HEK293 (cell line): ENCODE measurements at regions not wholly inside any gene's neighbourhood (a gene's known extent, or its start where the extent isn't known, plus 50 kb on each side); places are given as distances from the start of the nearest gene placed in this dataset.

Experiments
- CTCF ChIA-PET: fragments of 350-600 bp; formaldehyde crosslinking; extraction: SDS; loops from one replicate; lab custom pipeline; 2021; ENCODE audit warnings: antibody characterized with exemption; lab: Yijun Ruan, JAX
- POLR2A ChIA-PET: fragments of 300-600 bp; formaldehyde crosslinking; extraction: SDS; loops from one replicate; lab custom pipeline; 2020; ENCODE audit warnings: antibody characterized with exemption, inconsistent platforms; lab: Yijun Ruan, JAX
- H3K27ac ChIP-seq: fragments of 200-500 bp; sonication (Bioruptor generic); 2 replicates; pipeline ENCODE4 v1.5.1; 2014; ENCODE audit warnings: low read depth, low read length, control low read depth, inconsistent platforms; ENCODE audit errors: extremely low read depth
- H3K36me3 ChIP-seq, 2 experiments: fragments of 200-500 bp in 1 of 2; sonication (Bioruptor generic) in 1 of 2; 1 replicate in 1 of 2; 2 replicates in 1 of 2; pipeline ENCODE4 v1.5.1; 2014 to 2017; ENCODE audit warnings: inconsistent platforms in 2 of 2, low read length in 2 of 2; ENCODE audit not compliant: control insufficient read depth in 2 of 2, insufficient read depth in 1 of 2
- H3K4me1 ChIP-seq: fragments of 200-500 bp; sonication (Bioruptor generic); 2 replicates; pipeline ENCODE4 v1.5.1; 2014; ENCODE audit warnings: mild to moderate bottlenecking, low read length, inconsistent platforms; ENCODE audit not compliant: control insufficient read depth, insufficient read depth
- H3K4me3 ChIP-seq: 2 replicates; pipeline ENCODE4 v1.5.1; 2011; ENCODE audit warnings: low read depth, mild to moderate bottlenecking, control low read depth, low read length, moderate library complexity
- H3K9me3 ChIP-seq: fragments of 200-500 bp; sonication (Bioruptor generic); 2 replicates; pipeline ENCODE4 v1.5.1; 2014; ENCODE audit warnings: low read depth, low read length, inconsistent platforms; ENCODE audit not compliant: control insufficient read depth, insufficient read depth
- ATF2 ChIP-seq: fragments of 450-650 bp; formaldehyde crosslinking; IDR thresholded peaks from 2 replicates; pipeline ENCODE4 v1.5.1; 2016; ENCODE audit warnings: missing biosample characterization, missing genetic modification characterization, low read depth
- GLIS1 ChIP-seq: fragments of 450-650 bp; formaldehyde crosslinking; IDR thresholded peaks from 2 replicates; pipeline ENCODE4 v1.5.1; 2016; ENCODE audit warnings: missing biosample characterization, missing genetic modification characterization
- PATZ1 ChIP-seq: fragments of 450-650 bp; formaldehyde crosslinking; IDR thresholded peaks from 2 replicates; pipeline ENCODE4 v1.5.1; 2016; ENCODE audit warnings: missing biosample characterization, missing genetic modification characterization
- PBX3 ChIP-seq: sonication (generic); formaldehyde crosslinking; IDR thresholded peaks from 2 replicates; pipeline ENCODE4 v1.8.1; 2022; ENCODE audit warnings: mild to moderate bottlenecking, moderate library complexity, missing genetic modification reagents
- RBAK ChIP-seq: fragments of 450-650 bp; formaldehyde crosslinking; IDR thresholded peaks from 2 replicates; pipeline ENCODE4 v1.5.1; 2016; ENCODE audit warnings: missing biosample characterization, missing genetic modification characterization
- ZNF174 ChIP-seq: fragments of 450-650 bp; formaldehyde crosslinking; IDR thresholded peaks from 2 replicates; pipeline ENCODE4 v1.5.0; 2017; ENCODE audit warnings: missing biosample characterization, mild to moderate bottlenecking, missing genetic modification characterization
- ZNF18 ChIP-seq: fragments of 450-650 bp; formaldehyde crosslinking; IDR thresholded peaks from 2 replicates; pipeline ENCODE4 v1.5.1; 2016; ENCODE audit warnings: missing biosample characterization, missing genetic modification characterization
- ZNF324 ChIP-seq: fragments of 450-650 bp; formaldehyde crosslinking; IDR thresholded peaks from 2 replicates; pipeline ENCODE4 v1.5.1; 2016; ENCODE audit warnings: missing biosample characterization, missing genetic modification characterization
- ZNF404 ChIP-seq: fragments of 450-650 bp; formaldehyde crosslinking; IDR thresholded peaks from 2 replicates; pipeline ENCODE4 v1.5.1; 2017; ENCODE audit warnings: missing biosample characterization, missing genetic modification characterization
- ZNF558 ChIP-seq: fragments of 450-650 bp; formaldehyde crosslinking; IDR thresholded peaks from 2 replicates; pipeline ENCODE4 v1.5.1; 2016; ENCODE audit warnings: missing biosample characterization, missing genetic modification characterization
- ZNF623 ChIP-seq: fragments of 450-650 bp; formaldehyde crosslinking; IDR thresholded peaks from 2 replicates; pipeline ENCODE4 v1.5.1; 2016; ENCODE audit warnings: missing biosample characterization, missing genetic modification characterization
- ZNF645 ChIP-seq: fragments of 450-650 bp; formaldehyde crosslinking; IDR thresholded peaks from 2 replicates; pipeline ENCODE4; 2016; ENCODE audit warnings: missing biosample characterization, missing genetic modification characterization
- ZNF791 ChIP-seq: fragments of 450-650 bp; formaldehyde crosslinking; IDR thresholded peaks from 2 replicates; pipeline ENCODE4 v1.5.1; 2016; ENCODE audit warnings: missing biosample characterization, missing genetic modification characterization

GRCh38 chr11:119909495-119909894 lies 180.5 kb upstream of the NECTIN1 start (continued):
- TF ChIP-seq ZNF174 (tag by site-specific recombination): no peak
- no peak for TF ChIP-seq ZNF645 (tag by site-specific recombination)
- TF ChIP-seq, all 188 proteins: peak for 0

GRCh38 chr11:119909077-119909476 lies 180.1 kb upstream of the NECTIN1 start:
- TF ChIP-seq RBAK (tag by site-specific recombination) (no peak), ZNF404 (tag by site-specific recombination) (no peak), PBX3 (CRISPR knock-in tag) (no peak)

GRCh38 chr11:119908573-119908904 lies 179.5 kb upstream of the NECTIN1 start:
- no peak for TF ChIP-seq ZNF324 (tag by site-specific recombination)
- TF ChIP-seq ZNF558 (tag by site-specific recombination): no peak
- no peaks in the 10 kb centered on the region for H3K4me1 ChIP-seq
- no peak overlapping the region for H3K4me3 ChIP-seq
- H3K36me3 ChIP-seq: no peaks in the 10 kb centered on the region
- H3K27ac ChIP-seq: no peak overlapping the region
- H3K9me3 ChIP-seq: no peaks in the 10 kb centered on the region
- ChIA-PET CTCF (no interaction called here), POLR2A (no interaction called here)

More at GRCh38 chr11:119909077-119909476, 180.1 kb upstream of the NECTIN1 start:
- no peaks in the 10 kb centered on the region for H3K9me3 ChIP-seq
- ChIA-PET POLR2A (no interaction called here), CTCF (no interaction called here)
- H3K36me3 ChIP-seq: no peaks in the 10 kb centered on the region
- H3K27ac ChIP-seq: no peak overlapping the region
- no peak overlapping the region for H3K4me3 ChIP-seq
- H3K4me1 ChIP-seq: no peaks in the 10 kb centered on the region

GRCh38 chr11:119907878-119908572 lies 179.0 kb upstream of the NECTIN1 start:
- POLR2A ChIA-PET: no interaction called here
- TF ChIP-seq ATF2 (tag by site-specific recombination) (no peak), GLIS1 (tag by site-specific recombination) (peak; percentile 49), ZNF18 (no peak), PATZ1 (tag by site-specific recombination) (no peak), ZNF791 (tag by site-specific recombination) (no peak), ZNF623 (tag by site-specific recombination) (no peak)
- no peaks in the 10 kb centered on the region for H3K36me3 ChIP-seq
- H3K4me3 ChIP-seq: no peak overlapping the region
- CTCF ChIA-PET: no interaction called here
- H3K4me1 ChIP-seq: no peaks in the 10 kb centered on the region
- H3K9me3 ChIP-seq: no peaks in the 10 kb centered on the region
- H3K27ac ChIP-seq: no peak overlapping the region
